Endothelial cell of umbilical vein (primary cell): ENCODE measurements at regions not wholly inside any gene's neighbourhood (a gene's known extent, or its start where the extent isn't known, plus 50 kb on each side); places are given as distances from the start of the nearest gene placed in this dataset.

Experiments used
- BruUV-seq: library from RNA; stranded (reverse); fragments of 400-500 nt; replicated peaks from 2 replicates; lab custom pipeline; 2021; lab: Mats Ljungman, UMichigan
- CTCF ChIA-PET: fragments of 300-600, 350-600 bp; sonication (Branson Sonifier 250); formaldehyde crosslinking; loops from one replicate; lab custom pipeline; 2021; ENCODE audit warnings: antibody characterized with exemption, inconsistent platforms; lab: Charles Lee
- POLR2A ChIA-PET: fragments of 300-600, 350-600 bp; sonication (Branson Sonifier 250); formaldehyde crosslinking; loops from one replicate; lab custom pipeline; 2021; ENCODE audit warnings: antibody characterized with exemption, inconsistent platforms; lab: Charles Lee
- DNase-seq: peaks from one replicate; pipeline ENCODE4 v3.0.0-alpha.2; 2011; ENCODE audit warnings: low read depth, low spot score
- FAIRE-seq: peaks from 2 replicates; lab custom pipeline; 2011; peaks lifted over from hg19 to GRCh38; lab: Jason Lieb, UNC
- H2AFZ ChIP-seq: 2 replicates; pipeline ENCODE4 v1.6.0; 2012; ENCODE audit warnings: low read depth, low read length, control low read depth, inconsistent platforms
- H3K27ac ChIP-seq: 2 replicates; pipeline ENCODE4 v1.5.1; 2011; ENCODE audit warnings: low read depth, mild to moderate bottlenecking, control low read depth, low read length, moderate library complexity; ENCODE audit not compliant: insufficient read depth
- H3K27me3 ChIP-seq, 2 experiments: 2 replicates each; pipeline versions ENCODE4 v1.6.0 to v1.6.1; 2011; ENCODE audit warnings: low read length in 2 of 2, mixed read lengths in 1 of 2; ENCODE audit not compliant: control insufficient read depth in 2 of 2, insufficient read depth in 2 of 2
- H3K36me3 ChIP-seq, 2 experiments: 2 replicates in 1 of 2; 3 replicates in 1 of 2; pipeline ENCODE4 v1.5.1; 2011; ENCODE audit warnings: low read length in 2 of 2, mild to moderate bottlenecking in 1 of 2, moderate library complexity in 1 of 2; ENCODE audit not compliant: control insufficient read depth in 2 of 2, insufficient read depth in 2 of 2; ENCODE audit errors: extremely low read depth in 1 of 2
- H3K4me1 ChIP-seq: 3 replicates; pipeline ENCODE4 v1.5.1; 2011; ENCODE audit warnings: mild to moderate bottlenecking, low read length; ENCODE audit not compliant: control insufficient read depth, insufficient read depth; ENCODE audit errors: extremely low read depth
- H3K4me2 ChIP-seq: 2 replicates; pipeline ENCODE4 v1.6.1; 2011; ENCODE audit warnings: low read length, control low read depth, mixed read lengths; ENCODE audit not compliant: insufficient read depth
- H3K4me3 ChIP-seq, 3 experiments: fragments of 200-600 bp in 1 of 3; sonication (generic), shearing (Covaris generic) in 1 of 3; replicated peaks in 1 of 3; 2 replicates each; pipeline ENCODE4 v1.5.1; 2011 to 2016; ENCODE audit warnings: control low read depth in 3 of 3, low read length in 3 of 3, mild to moderate bottlenecking in 2 of 3, inconsistent platforms in 1 of 3, low read depth in 1 of 3, moderate library complexity in 1 of 3; ENCODE audit not compliant: insufficient read depth in 1 of 3
- H3K79me2 ChIP-seq: 2 replicates; pipeline ENCODE4 v1.6.0; 2012; ENCODE audit warnings: low read length, inconsistent platforms; ENCODE audit not compliant: control insufficient read depth, insufficient read depth
- H3K9ac ChIP-seq: replicated peaks from 2 replicates; pipeline ENCODE3; 2011; ENCODE audit warnings: low read length, control low read depth; ENCODE audit not compliant: insufficient read depth; ENCODE audit errors: extremely low read depth
- H3K9me1 ChIP-seq: replicated peaks from 3 replicates; pipeline ENCODE4 v1.6.0; 2011; ENCODE audit warnings: mild to moderate bottlenecking, low read length; ENCODE audit not compliant: control insufficient read depth, insufficient read depth; ENCODE audit errors: extremely low read depth
- H3K9me3 ChIP-seq: replicated peaks from 2 replicates; pipeline ENCODE4 v1.5.1; 2012; ENCODE audit warnings: low read length, inconsistent platforms; ENCODE audit not compliant: control insufficient read depth, insufficient read depth
- H4K20me1 ChIP-seq: replicated peaks from 2 replicates; pipeline ENCODE3; 2011; ENCODE audit warnings: mild to moderate bottlenecking, low read length; ENCODE audit not compliant: control insufficient read depth, insufficient read depth; ENCODE audit errors: extremely low read depth
- CTCF ChIP-seq, 2 donors: IDR thresholded peaks; 1 replicate in 1 of 2; 2 replicates in 1 of 2; pipeline ENCODE4 v1.5.1; 2011; ENCODE audit warnings: low read length in 2 of 2, mild to moderate bottlenecking in 2 of 2, moderate library complexity in 2 of 2, control low read depth in 1 of 2, inconsistent platforms in 1 of 2, low read depth in 1 of 2; ENCODE audit not compliant: insufficient read depth in 1 of 2; ENCODE audit errors: extremely low read depth in 1 of 2
- EZH2 ChIP-seq: IDR thresholded peaks from 2 replicates; pipeline ENCODE4 v1.6.1; 2012; ENCODE audit warnings: borderline replicate concordance, low read depth, mild to moderate bottlenecking, moderate library complexity, low read length, inconsistent platforms; ENCODE audit not compliant: severe bottlenecking
- FOS ChIP-seq: IDR thresholded peaks from 2 replicates; pipeline ENCODE4 v1.6.1; 2011; ENCODE audit warnings: mild to moderate bottlenecking, low read length, moderate library complexity, borderline replicate concordance; ENCODE audit not compliant: insufficient read depth
- GATA2 ChIP-seq: IDR thresholded peaks from 2 replicates; pipeline ENCODE4 v1.7.0; 2011; ENCODE audit warnings: low read depth, mild to moderate bottlenecking, moderate library complexity, mixed read lengths, low read length; ENCODE audit not compliant: insufficient read length, insufficient read depth
- JUN ChIP-seq: IDR thresholded peaks from 2 replicates; pipeline ENCODE4 v1.6.1; 2011; ENCODE audit warnings: borderline replicate concordance, low read depth; ENCODE audit not compliant: insufficient read length, insufficient read depth
- MAX ChIP-seq: IDR thresholded peaks from 2 replicates; pipeline ENCODE4 v1.6.1; 2011; ENCODE audit not compliant: insufficient read depth, insufficient read length
- POLR2A ChIP-seq: IDR thresholded peaks from 2 replicates; pipeline ENCODE4 v1.6.1; 2012; ENCODE audit warnings: low read depth, mild to moderate bottlenecking, control low read depth, low read length
- POLR2AphosphoS5 ChIP-seq: IDR thresholded peaks from 2 replicates; pipeline ENCODE4 v1.6.1; 2012; ENCODE audit warnings: low read depth, mild to moderate bottlenecking, control low read depth, low read length, moderate library complexity; ENCODE audit not compliant: insufficient read depth
- dilution Hi-C: fragments of 300-500 bp; cut with MboI; formaldehyde crosslinking; loops from one replicate; pipeline ENCODE4 v1.15.0; 2019; ENCODE audit warnings: low sequenced_read_pairs; ENCODE audit not compliant: extremely low pct_ligation_motif_present
- intact Hi-C: fragments of 100-400 bp; cut with micrococcal nuclease; formaldehyde crosslinking; loops from one replicate; pipeline ENCODE4 v1.10.0; 2022

GRCh38 chr4:128475597-128475996 lies 188.0 kb upstream of the PGRMC2 start:
- Histone ChIP-seq H3K9me3 (no peaks in the 10 kb centered on the region), H3K4me1 (peaks cover 3% of the 10 kb centered on the region), H3K79me2 (no peaks in the 10 kb centered on the region), H3K27me3 (no peaks in the 10 kb centered on the region), H3K4me3 (no peak overlapping the region), H3K27ac (no peak overlapping the region), H3K36me3 (no peaks in the 10 kb centered on the region), H3K9ac (no peak overlapping the region), H3K9me1 (no peaks in the 10 kb centered on the region), H4K20me1 (no peaks in the 10 kb centered on the region), H2AFZ (no peak overlapping the region), H3K4me2 (no peak overlapping the region)
- FAIRE-seq (no peak), DNase-seq (no peak)
- dilution Hi-C loops: no loop called here
- TF ChIP-seq CTCF (IDR thresholded peaks at IDR 0.05; ENCODE audit: extremely low read depth in 1 of 2, insufficient read depth in 1 of 2, low read depth in 1 of 2, low read length in 2 of 2): no peak
- no peak for TF ChIP-seq JUN
- TF ChIP-seq MAX: no peak
- TF ChIP-seq FOS: no peak
- TF ChIP-seq EZH2: no peak
- no peak for TF ChIP-seq GATA2
- no peak for TF ChIP-seq POLR2AphosphoS5
- TF ChIP-seq POLR2A: no peak
- intact Hi-C loops: no loop called here
- BruUV-seq: no TSS peak
- ChIA-PET CTCF (no interaction called here), POLR2A (no interaction called here)
